Liver (tissue), 3 donors: ENCODE measurements at regions not wholly inside any gene's neighbourhood (a gene's known extent, or its start where the extent isn't known, plus 50 kb on each side); places are given as distances from the start of the nearest gene placed in this dataset.

ENCODE experiments used
- FOXA1 ChIP-seq: IDR thresholded peaks from 2 replicates; pipeline ENCODE4 v1.6.1; 2016; ENCODE audit warnings: antibody characterized with exemption
- GABPA ChIP-seq, 2 donors: IDR thresholded peaks in 1 of 2; conservative IDR thresholded peaks in 1 of 2; 2 replicates each; pipeline ENCODE4 v1.6.1; 2016; ENCODE audit warnings: antibody characterized with exemption in 2 of 2, mild to moderate bottlenecking in 1 of 2, moderate library complexity in 1 of 2
- HNF4A ChIP-seq, 2 donors: conservative IDR thresholded peaks; 2 replicates each; pipeline ENCODE4 v1.6.1; 2016; ENCODE audit warnings: antibody characterized with exemption in 2 of 2, mild to moderate bottlenecking in 2 of 2
- JUND ChIP-seq, 2 donors: IDR thresholded peaks; 2 replicates each; pipeline ENCODE4 v1.6.1; 2016; ENCODE audit warnings: antibody characterized with exemption in 2 of 2
- RXRA ChIP-seq, 2 donors: IDR thresholded peaks; 2 replicates each; pipeline ENCODE4 v1.6.1; 2017 to 2018; ENCODE audit warnings: antibody characterized with exemption in 2 of 2, mild to moderate bottlenecking in 1 of 2
- SP1 ChIP-seq: IDR thresholded peaks from 2 replicates; pipeline ENCODE4 v1.6.1; 2018; ENCODE audit warnings: antibody characterized with exemption, mild to moderate bottlenecking
- YY1 ChIP-seq: IDR thresholded peaks from 2 replicates; pipeline ENCODE4 v1.6.1; 2016; ENCODE audit warnings: antibody characterized with exemption, mild to moderate bottlenecking
- TF ChIP-seq, protein P1 (sequence below): IDR thresholded peaks from 2 replicates; pipeline ENCODE4 v1.6.1; 2016; ENCODE audit warnings: antibody characterized with exemption, mild to moderate bottlenecking
- TF ChIP-seq, protein P2 (sequence below): fragments of 150-350 bp; IDR thresholded peaks from 2 replicates; pipeline ENCODE4 v1.5.1; 2017; ENCODE audit warnings: improper control_type of control experiment, low read depth, low read length; ENCODE audit not compliant: missing input control
- TF ChIP-seq, protein P3 (sequence below): IDR thresholded peaks from 2 replicates; pipeline ENCODE4 v1.6.1; 2016; ENCODE audit warnings: antibody characterized with exemption
- donor health status: healthy.
- donor health status: healthy.

DNA sequence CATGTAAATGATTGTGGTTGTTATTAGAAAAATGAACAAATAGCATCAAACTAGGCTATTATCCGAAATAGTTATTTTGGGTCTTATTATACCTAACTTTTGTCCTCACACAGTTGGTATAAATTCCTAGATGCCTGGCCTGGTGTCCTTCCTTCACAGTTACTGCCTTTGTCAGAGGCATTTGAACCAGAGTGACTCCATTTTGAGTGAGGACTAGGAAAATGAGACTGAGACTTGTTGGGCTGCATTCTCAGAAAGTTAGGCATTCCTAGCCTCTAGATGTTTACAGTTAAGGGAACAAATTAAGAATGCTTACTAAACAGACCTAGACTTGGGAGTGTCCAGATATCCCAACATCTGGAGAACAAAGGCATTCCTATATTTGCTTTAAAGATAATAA, 283.5 kb upstream of the C9orf72 start:
- TF ChIP-seq, protein P1, sequence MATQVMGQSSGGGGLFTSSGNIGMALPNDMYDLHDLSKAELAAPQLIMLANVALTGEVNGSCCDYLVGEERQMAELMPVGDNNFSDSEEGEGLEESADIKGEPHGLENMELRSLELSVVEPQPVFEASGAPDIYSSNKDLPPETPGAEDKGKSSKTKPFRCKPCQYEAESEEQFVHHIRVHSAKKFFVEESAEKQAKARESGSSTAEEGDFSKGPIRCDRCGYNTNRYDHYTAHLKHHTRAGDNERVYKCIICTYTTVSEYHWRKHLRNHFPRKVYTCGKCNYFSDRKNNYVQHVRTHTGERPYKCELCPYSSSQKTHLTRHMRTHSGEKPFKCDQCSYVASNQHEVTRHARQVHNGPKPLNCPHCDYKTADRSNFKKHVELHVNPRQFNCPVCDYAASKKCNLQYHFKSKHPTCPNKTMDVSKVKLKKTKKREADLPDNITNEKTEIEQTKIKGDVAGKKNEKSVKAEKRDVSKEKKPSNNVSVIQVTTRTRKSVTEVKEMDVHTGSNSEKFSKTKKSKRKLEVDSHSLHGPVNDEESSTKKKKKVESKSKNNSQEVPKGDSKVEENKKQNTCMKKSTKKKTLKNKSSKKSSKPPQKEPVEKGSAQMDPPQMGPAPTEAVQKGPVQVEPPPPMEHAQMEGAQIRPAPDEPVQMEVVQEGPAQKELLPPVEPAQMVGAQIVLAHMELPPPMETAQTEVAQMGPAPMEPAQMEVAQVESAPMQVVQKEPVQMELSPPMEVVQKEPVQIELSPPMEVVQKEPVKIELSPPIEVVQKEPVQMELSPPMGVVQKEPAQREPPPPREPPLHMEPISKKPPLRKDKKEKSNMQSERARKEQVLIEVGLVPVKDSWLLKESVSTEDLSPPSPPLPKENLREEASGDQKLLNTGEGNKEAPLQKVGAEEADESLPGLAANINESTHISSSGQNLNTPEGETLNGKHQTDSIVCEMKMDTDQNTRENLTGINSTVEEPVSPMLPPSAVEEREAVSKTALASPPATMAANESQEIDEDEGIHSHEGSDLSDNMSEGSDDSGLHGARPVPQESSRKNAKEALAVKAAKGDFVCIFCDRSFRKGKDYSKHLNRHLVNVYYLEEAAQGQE: no peak
- no peak for TF ChIP-seq YY1
- TF ChIP-seq FOXA1: no peak
- TF ChIP-seq, protein P2, sequence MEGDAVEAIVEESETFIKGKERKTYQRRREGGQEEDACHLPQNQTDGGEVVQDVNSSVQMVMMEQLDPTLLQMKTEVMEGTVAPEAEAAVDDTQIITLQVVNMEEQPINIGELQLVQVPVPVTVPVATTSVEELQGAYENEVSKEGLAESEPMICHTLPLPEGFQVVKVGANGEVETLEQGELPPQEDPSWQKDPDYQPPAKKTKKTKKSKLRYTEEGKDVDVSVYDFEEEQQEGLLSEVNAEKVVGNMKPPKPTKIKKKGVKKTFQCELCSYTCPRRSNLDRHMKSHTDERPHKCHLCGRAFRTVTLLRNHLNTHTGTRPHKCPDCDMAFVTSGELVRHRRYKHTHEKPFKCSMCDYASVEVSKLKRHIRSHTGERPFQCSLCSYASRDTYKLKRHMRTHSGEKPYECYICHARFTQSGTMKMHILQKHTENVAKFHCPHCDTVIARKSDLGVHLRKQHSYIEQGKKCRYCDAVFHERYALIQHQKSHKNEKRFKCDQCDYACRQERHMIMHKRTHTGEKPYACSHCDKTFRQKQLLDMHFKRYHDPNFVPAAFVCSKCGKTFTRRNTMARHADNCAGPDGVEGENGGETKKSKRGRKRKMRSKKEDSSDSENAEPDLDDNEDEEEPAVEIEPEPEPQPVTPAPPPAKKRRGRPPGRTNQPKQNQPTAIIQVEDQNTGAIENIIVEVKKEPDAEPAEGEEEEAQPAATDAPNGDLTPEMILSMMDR: no peak
- TF ChIP-seq GABPA (IDR thresholded peaks at IDR 0.05 in 1 of 2, conservative IDR thresholded peaks at IDR 0.05 in 1 of 2): no peak
- TF ChIP-seq RXRA (IDR thresholded peaks at IDR 0.05): no peak
- no peak for TF ChIP-seq HNF4A (conservative IDR thresholded peaks at IDR 0.05)
- TF ChIP-seq JUND (IDR thresholded peaks at IDR 0.05): no peak
- TF ChIP-seq SP1: no peak
- TF ChIP-seq, protein P3, sequence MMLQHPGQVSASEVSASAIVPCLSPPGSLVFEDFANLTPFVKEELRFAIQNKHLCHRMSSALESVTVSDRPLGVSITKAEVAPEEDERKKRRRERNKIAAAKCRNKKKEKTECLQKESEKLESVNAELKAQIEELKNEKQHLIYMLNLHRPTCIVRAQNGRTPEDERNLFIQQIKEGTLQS: no peak
